Endodermal cell (in vitro differentiated cells): ENCODE measurements at regions not wholly inside any gene's neighbourhood (a gene's known extent, or its start where the extent isn't known, plus 50 kb on each side); places are given as distances from the start of the nearest gene placed in this dataset.

Source experiments
- DNase-seq: peaks from one replicate; pipeline ENCODE4 v3.0.0-alpha.2; 2017
- H3K27ac ChIP-seq: 2 replicates; pipeline ENCODE4 v1.5.1; 2013; ENCODE audit warnings: mild to moderate bottlenecking, low read depth, low read length, moderate library complexity
- H3K27me3 ChIP-seq: 2 replicates; pipeline ENCODE4 v1.6.1; 2013; ENCODE audit warnings: mild to moderate bottlenecking, low read length, moderate library complexity; ENCODE audit not compliant: insufficient read depth, control insufficient read depth, poor library complexity, severe bottlenecking
- H3K36me3 ChIP-seq: 2 replicates; pipeline ENCODE4 v1.7.0; 2013; ENCODE audit warnings: mild to moderate bottlenecking, low read length, moderate library complexity; ENCODE audit not compliant: control insufficient read depth, insufficient read depth
- H3K4me1 ChIP-seq: one replicate; pipeline ENCODE4 v1.7.0; 2013; ENCODE audit warnings: low read length; ENCODE audit not compliant: control insufficient read depth, insufficient read depth
- H3K4me3 ChIP-seq: 2 replicates; pipeline ENCODE4 v1.5.1; 2013; ENCODE audit warnings: mild to moderate bottlenecking, low read length, moderate library complexity
- H3K9ac ChIP-seq: 2 replicates; pipeline ENCODE4 v1.6.1; 2013; ENCODE audit warnings: mild to moderate bottlenecking, low read length, moderate library complexity; ENCODE audit not compliant: poor library complexity, severe bottlenecking; ENCODE audit errors: extremely low read depth
- H3K9me3 ChIP-seq: 2 replicates; pipeline ENCODE4 v1.6.1; 2013; ENCODE audit warnings: mild to moderate bottlenecking, low read length, moderate library complexity; ENCODE audit not compliant: control insufficient read depth
- H3K27ac Mint-ChIP-seq: 2 replicates; pipeline ENCODE4 v1.8.0; 2020; ENCODE audit warnings: mixed read lengths
- H3K27me3 Mint-ChIP-seq: 2 replicates; pipeline ENCODE4 v1.8.0; 2021; ENCODE audit warnings: mild to moderate bottlenecking, mixed read lengths; ENCODE audit not compliant: insufficient read depth
- H3K36me3 Mint-ChIP-seq: 2 replicates; pipeline ENCODE4 v1.8.0; 2020; ENCODE audit warnings: low read depth, mixed read lengths
- H3K4me1 Mint-ChIP-seq: 2 replicates; pipeline ENCODE4 v1.8.0; 2020; ENCODE audit warnings: mixed read lengths
- H3K4me3 Mint-ChIP-seq: 2 replicates; pipeline ENCODE4 v1.8.0; 2020; ENCODE audit warnings: mild to moderate bottlenecking, moderate library complexity, mixed read lengths
- H3K9me3 Mint-ChIP-seq: 2 replicates; pipeline ENCODE4 v1.8.0; 2020; ENCODE audit warnings: mild to moderate bottlenecking, mixed read lengths
- WGBS, 2 experiments: methylation state at CpG; one replicate each; pipeline versions ENCODE4 v1.1.5 to v1.1.7; 2013; ENCODE audit warnings: missing lambda C conversion rate in 2 of 2, mixed read lengths in 1 of 2; ENCODE audit not compliant: insufficient coverage in 1 of 2, insufficient read length in 1 of 2; 5-methylcytosine and 5-hydroxymethylcytosine counted together
- TF ChIP-seq, protein P1 (sequence below): fragments of 200-600 bp; sonication (generic); conservative IDR thresholded peaks from 2 replicates; pipeline ENCODE4 v1.5.0; 2021; ENCODE audit warnings: antibody characterized with exemption, mild to moderate bottlenecking

GRCh38 chr5:2227433-2227832, 344.7 kb upstream of the IRX4 start:
- H3K4me1 Mint-ChIP-seq = no peaks in the 10 kb centered on the region
- no peak overlapping the region for H3K9ac ChIP-seq
- no peaks in the 10 kb centered on the region for H3K9me3 Mint-ChIP-seq
- no peaks in the 10 kb centered on the region for H3K4me1 ChIP-seq
- WGBS, 2 experiments = 78 to 100% methylated on average over 1 to 3 of the region's 3 CpGs
- H3K4me3 ChIP-seq = no peak overlapping the region
- DNase-seq = no peak
- H3K36me3 ChIP-seq = no peaks in the 10 kb centered on the region
- no peak overlapping the region for H3K27ac Mint-ChIP-seq
- no peak overlapping the region for H3K4me3 Mint-ChIP-seq
- H3K36me3 Mint-ChIP-seq = no peaks in the 10 kb centered on the region
- no peaks in the 10 kb centered on the region for H3K9me3 ChIP-seq
- H3K27ac ChIP-seq = no peak overlapping the region
- peaks cover 7% of the 10 kb centered on the region for H3K27me3 Mint-ChIP-seq
- no peaks in the 10 kb centered on the region for H3K27me3 ChIP-seq
- TF ChIP-seq, protein P1, sequence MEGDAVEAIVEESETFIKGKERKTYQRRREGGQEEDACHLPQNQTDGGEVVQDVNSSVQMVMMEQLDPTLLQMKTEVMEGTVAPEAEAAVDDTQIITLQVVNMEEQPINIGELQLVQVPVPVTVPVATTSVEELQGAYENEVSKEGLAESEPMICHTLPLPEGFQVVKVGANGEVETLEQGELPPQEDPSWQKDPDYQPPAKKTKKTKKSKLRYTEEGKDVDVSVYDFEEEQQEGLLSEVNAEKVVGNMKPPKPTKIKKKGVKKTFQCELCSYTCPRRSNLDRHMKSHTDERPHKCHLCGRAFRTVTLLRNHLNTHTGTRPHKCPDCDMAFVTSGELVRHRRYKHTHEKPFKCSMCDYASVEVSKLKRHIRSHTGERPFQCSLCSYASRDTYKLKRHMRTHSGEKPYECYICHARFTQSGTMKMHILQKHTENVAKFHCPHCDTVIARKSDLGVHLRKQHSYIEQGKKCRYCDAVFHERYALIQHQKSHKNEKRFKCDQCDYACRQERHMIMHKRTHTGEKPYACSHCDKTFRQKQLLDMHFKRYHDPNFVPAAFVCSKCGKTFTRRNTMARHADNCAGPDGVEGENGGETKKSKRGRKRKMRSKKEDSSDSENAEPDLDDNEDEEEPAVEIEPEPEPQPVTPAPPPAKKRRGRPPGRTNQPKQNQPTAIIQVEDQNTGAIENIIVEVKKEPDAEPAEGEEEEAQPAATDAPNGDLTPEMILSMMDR = no peak

- Histone ChIP-seq H3K9ac (no peak overlapping the region), H3K9me3 (no peaks in the 10 kb centered on the region), H3K36me3 (no peaks in the 10 kb centered on the region), H3K27ac (no peak overlapping the region), H3K27me3 (no peaks in the 10 kb centered on the region), H3K4me1 (no peaks in the 10 kb centered on the region), H3K4me3 (no peak overlapping the region)
- peaks cover under 1% of the 10 kb centered on the region for H3K9me3 Mint-ChIP-seq
- WGBS, 2 experiments = 93% methylated on average over 12 to 13 of the region's 13 CpGs
- no peaks in the 10 kb centered on the region for H3K36me3 Mint-ChIP-seq
- DNase-seq = no peak
- TF ChIP-seq, protein P1 = no peak
- H3K27ac Mint-ChIP-seq = no peak overlapping the region
- peaks cover 7% of the 10 kb centered on the region for H3K27me3 Mint-ChIP-seq
- no peak overlapping the region for H3K4me3 Mint-ChIP-seq
- no peaks in the 10 kb centered on the region for H3K4me1 Mint-ChIP-seq
Measured at GRCh38 chr5:2224689-2225088, 342.0 kb upstream of the IRX4 start.

- Mint-ChIP-seq H3K9me3 (peaks cover 2% of the 10 kb centered on the region), H3K4me3 (no peak overlapping the region), H3K36me3 (no peaks in the 10 kb centered on the region), H3K27me3 (peaks cover 7% of the 10 kb centered on the region), H3K4me1 (no peaks in the 10 kb centered on the region), H3K27ac (no peak overlapping the region)
- no peak for DNase-seq
- Histone ChIP-seq H3K36me3 (no peaks in the 10 kb centered on the region), H3K9me3 (no peaks in the 10 kb centered on the region), H3K4me1 (no peaks in the 10 kb centered on the region), H3K27ac (no peak overlapping the region), H3K4me3 (no peak overlapping the region), H3K27me3 (no peaks in the 10 kb centered on the region), H3K9ac (no peak overlapping the region)
- TF ChIP-seq, protein P1 = no peak
- 93 to 95% methylated on average over 9 to 15 of the region's 15 CpGs for WGBS, 2 experiments
Measured at GRCh38 chr5:2223303-2223702, 340.6 kb upstream of the IRX4 start.
